HFFc6 (cell line): ENCODE measurements at regions not wholly inside any gene's neighbourhood (a gene's known extent, or its start where the extent isn't known, plus 50 kb on each side); places are given as distances from the start of the nearest gene placed in this dataset.

Source experiments
- DNase-seq: peaks from one replicate; pipeline ENCODE4 v3.0.0-alpha.2; 2018
- H3K27ac Mint-ChIP-seq: 2 replicates; pipeline ENCODE4 v1.8.0; 2020; ENCODE audit warnings: mild to moderate bottlenecking, mixed read lengths
- H3K27me3 Mint-ChIP-seq: 2 replicates; pipeline ENCODE4 v1.8.0; 2021; ENCODE audit warnings: mild to moderate bottlenecking, moderate library complexity, mixed read lengths; ENCODE audit not compliant: insufficient read depth
- H3K36me3 Mint-ChIP-seq: 2 replicates; pipeline ENCODE4 v1.8.0; 2021; ENCODE audit warnings: low read depth, mixed read lengths
- H3K4me1 Mint-ChIP-seq: 2 replicates; pipeline ENCODE4 v1.8.0; 2020; ENCODE audit warnings: low read depth, mixed read lengths
- H3K4me3 Mint-ChIP-seq: 2 replicates; pipeline ENCODE4 v1.8.0; 2020; ENCODE audit warnings: mild to moderate bottlenecking, moderate library complexity, mixed read lengths
- H3K9me3 Mint-ChIP-seq: 2 replicates; pipeline ENCODE4 v1.8.0; 2020; ENCODE audit warnings: mild to moderate bottlenecking, mixed read lengths
- TF ChIP-seq, protein P1 (sequence below): fragments of 200-600 bp; sonication (generic); IDR thresholded peaks from 2 replicates; pipeline ENCODE4 v1.5.0; 2021; ENCODE audit warnings: antibody characterized with exemption, mild to moderate bottlenecking

- peak overlapping the region; percentile 45; the same call in 1 of the 2 replicates for H3K4me3 Mint-ChIP-seq
These were observed 74.6 kb downstream of the AASDHPPT start for GRCh38 chr11:106152013-106152412.

GRCh38 chr11:106152824-106153223, 75.4 kb downstream of the AASDHPPT start:
- peak; percentile 28 for DNase-seq
- Mint-ChIP-seq H3K4me1 (peaks cover 33% of the 10 kb centered on the region), H3K4me3 (no peak overlapping the region; the same call in 1 of the 2 replicates), H3K9me3 (no peaks in the 10 kb centered on the region), H3K36me3 (no peaks in the 10 kb centered on the region), H3K27ac (no peak overlapping the region), H3K27me3 (peaks cover 3% of the 10 kb centered on the region; the same call in 1 of the 2 replicates)
- TF ChIP-seq, protein P1, sequence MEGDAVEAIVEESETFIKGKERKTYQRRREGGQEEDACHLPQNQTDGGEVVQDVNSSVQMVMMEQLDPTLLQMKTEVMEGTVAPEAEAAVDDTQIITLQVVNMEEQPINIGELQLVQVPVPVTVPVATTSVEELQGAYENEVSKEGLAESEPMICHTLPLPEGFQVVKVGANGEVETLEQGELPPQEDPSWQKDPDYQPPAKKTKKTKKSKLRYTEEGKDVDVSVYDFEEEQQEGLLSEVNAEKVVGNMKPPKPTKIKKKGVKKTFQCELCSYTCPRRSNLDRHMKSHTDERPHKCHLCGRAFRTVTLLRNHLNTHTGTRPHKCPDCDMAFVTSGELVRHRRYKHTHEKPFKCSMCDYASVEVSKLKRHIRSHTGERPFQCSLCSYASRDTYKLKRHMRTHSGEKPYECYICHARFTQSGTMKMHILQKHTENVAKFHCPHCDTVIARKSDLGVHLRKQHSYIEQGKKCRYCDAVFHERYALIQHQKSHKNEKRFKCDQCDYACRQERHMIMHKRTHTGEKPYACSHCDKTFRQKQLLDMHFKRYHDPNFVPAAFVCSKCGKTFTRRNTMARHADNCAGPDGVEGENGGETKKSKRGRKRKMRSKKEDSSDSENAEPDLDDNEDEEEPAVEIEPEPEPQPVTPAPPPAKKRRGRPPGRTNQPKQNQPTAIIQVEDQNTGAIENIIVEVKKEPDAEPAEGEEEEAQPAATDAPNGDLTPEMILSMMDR, result no peak

More at GRCh38 chr11:106152013-106152412, 74.6 kb downstream of the AASDHPPT start:
- DNase-seq, result no peak
- Mint-ChIP-seq H3K9me3 (peaks cover 3% of the 10 kb centered on the region; the same call in 1 of the 2 replicates), H3K27me3 (peaks cover 3% of the 10 kb centered on the region; the same call in 1 of the 2 replicates), H3K36me3 (no peaks in the 10 kb centered on the region), H3K4me1 (peaks cover 33% of the 10 kb centered on the region), H3K27ac (no peak overlapping the region)
- TF ChIP-seq, protein P1, result peak; percentile 55

DNA sequence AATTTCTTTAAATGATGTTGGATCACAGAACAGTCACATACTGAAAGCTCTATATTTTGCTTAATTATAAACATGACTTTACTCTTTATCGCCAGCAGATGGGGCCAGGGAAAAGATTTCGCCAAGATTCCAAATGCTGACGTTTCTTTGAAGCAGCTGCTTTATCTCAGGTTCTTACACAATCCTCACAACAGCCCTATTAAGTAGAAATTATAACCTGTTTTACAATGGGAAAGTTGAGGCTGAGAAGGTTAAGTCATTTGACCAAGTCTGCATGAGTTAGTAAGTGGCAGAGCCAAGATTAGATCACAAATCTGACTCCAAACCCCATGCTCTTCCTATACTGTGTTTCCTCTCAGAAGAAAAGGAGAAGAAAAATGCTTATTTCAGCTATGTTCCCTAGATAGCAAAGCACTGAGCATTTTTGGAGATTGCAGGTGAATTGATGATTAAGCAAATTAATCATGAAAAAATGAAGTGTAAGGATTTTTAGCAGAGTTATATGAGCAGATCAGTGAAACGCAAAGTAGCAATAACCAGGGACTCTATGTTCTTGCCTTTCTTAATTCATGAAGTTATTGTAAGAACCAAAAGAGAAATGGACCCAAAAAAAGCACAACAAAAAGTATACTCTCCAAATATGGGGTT, 79.0 kb downstream of the AASDHPPT start:
- H3K27ac Mint-ChIP-seq, result no peak overlapping the region
- TF ChIP-seq, protein P1, result peak; percentile 80
- no peak overlapping the region for H3K4me3 Mint-ChIP-seq
- H3K9me3 Mint-ChIP-seq, result no peaks in the 10 kb centered on the region; the same call in 1 of the 2 replicates
- H3K4me1 Mint-ChIP-seq, result peaks cover 47% of the 10 kb centered on the region
- peak; percentile 48 for DNase-seq
- peaks cover 4% of the 10 kb centered on the region; the same call in 1 of the 2 replicates for H3K27me3 Mint-ChIP-seq
- no peaks in the 10 kb centered on the region; the same call in 1 of the 2 replicates for H3K36me3 Mint-ChIP-seq

DNA sequence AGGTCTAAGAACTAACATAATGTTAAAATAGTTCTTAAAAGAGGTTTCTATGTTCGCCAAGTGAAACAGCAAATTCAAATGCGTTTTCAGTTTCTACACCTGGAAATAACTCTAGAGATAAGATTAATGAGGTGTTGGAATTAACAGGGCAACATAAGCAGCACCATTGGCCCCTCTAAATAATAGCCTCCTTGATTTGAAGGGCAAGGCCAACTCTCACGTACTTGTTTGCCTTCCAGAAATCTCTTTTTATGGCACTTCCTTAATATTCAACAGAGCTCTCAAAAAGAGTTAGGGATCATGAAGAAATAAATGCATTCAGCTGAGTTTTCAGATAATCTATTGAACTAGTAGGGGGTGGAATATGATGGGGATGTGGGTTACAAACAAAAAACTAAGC, 80.9 kb downstream of the AASDHPPT start:
- Mint-ChIP-seq H3K4me1 (peaks cover 33% of the 10 kb centered on the region; the same call in 1 of the 2 replicates), H3K4me3 (no peak overlapping the region), H3K27me3 (peaks cover 4% of the 10 kb centered on the region; the same call in 1 of the 2 replicates), H3K9me3 (peaks cover 5% of the 10 kb centered on the region; the same call in 1 of the 2 replicates), H3K36me3 (no peaks in the 10 kb centered on the region; the same call in 1 of the 2 replicates), H3K27ac (no peak overlapping the region)
- TF ChIP-seq, protein P1, result no peak
- no peak for DNase-seq

GRCh38 chr11:106159836-106160235, 82.4 kb downstream of the AASDHPPT start:
- no peak for DNase-seq
- Mint-ChIP-seq H3K9me3 (peaks cover 5% of the 10 kb centered on the region; the same call in 1 of the 2 replicates), H3K27ac (peak overlapping the region; percentile 81; the same call in 1 of the 2 replicates), H3K4me3 (peak overlapping the region; percentile 83; the same call in 1 of the 2 replicates), H3K36me3 (no peaks in the 10 kb centered on the region; the same call in 1 of the 2 replicates), H3K27me3 (peaks cover 1% of the 10 kb centered on the region; the same call in 1 of the 2 replicates), H3K4me1 (peaks cover 24% of the 10 kb centered on the region; the same call in 1 of the 2 replicates)
- TF ChIP-seq, protein P1, result no peak
